Gastrocnemius medialis (tissue), 4 donors: ENCODE measurements at regions not wholly inside any gene's neighbourhood (a gene's known extent, or its start where the extent isn't known, plus 50 kb on each side); places are given as distances from the start of the nearest gene placed in this dataset.
A peak's percentile ranks its signal among the peaks of the same experiment; 100 is the strongest.
"Not testable (repeated sequence)": the region's sequence is repeated elsewhere in the genome, so short reads cannot be mapped to it uniquely, and the experiment has no call there.

Source experiments
- ATAC-seq, 2 donors: fragments of 150-250 bp; one replicate each; pipeline ENCODE4 v1.9.1; 2016
- DNase-seq, 2 donors: peaks; one replicate each; pipeline ENCODE4 v3.0.0-alpha.2; 2019
- H3K27ac ChIP-seq, 4 donors: fragments of 200-600 bp; sonication (generic); 1 replicate in 1 of 4; 2 replicates in 3 of 4; pipeline ENCODE4 v1.5.1; 2016 to 2018; ENCODE audit warnings: mild to moderate bottlenecking in 2 of 4, moderate library complexity in 1 of 4
- H3K27me3 ChIP-seq, 3 donors: fragments of 200-600 bp; sonication (generic) in 2 of 3; 1 replicate in 1 of 3; 2 replicates in 2 of 3; pipeline versions ENCODE4 v1.5.1 to v1.6.0; 2016 to 2019; ENCODE audit warnings: mild to moderate bottlenecking in 1 of 3, moderate library complexity in 1 of 3
- H3K36me3 ChIP-seq, 2 donors: fragments of 200-600 bp; sonication (generic) in 1 of 2; one replicate each; pipeline ENCODE4 v1.5.1; 2017 to 2018
- H3K4me1 ChIP-seq, 2 donors: fragments of 200-600 bp; sonication (generic) in 1 of 2; one replicate each; pipeline ENCODE4 v1.5.1; 2016 to 2017; ENCODE audit warnings: mild to moderate bottlenecking in 2 of 2
- H3K4me3 ChIP-seq, 4 donors: fragments of 200-600 bp; sonication (generic) in 3 of 4; 1 replicate in 1 of 4; 2 replicates in 3 of 4; pipeline ENCODE4 v1.5.1; 2016 to 2019; ENCODE audit warnings: mild to moderate bottlenecking in 2 of 4
- H3K9me3 ChIP-seq, 3 donors: fragments of 200-600 bp; sonication (generic) in 2 of 3; 1 replicate in 1 of 3; 2 replicates in 2 of 3; pipeline ENCODE4 v1.5.1; 2016 to 2019
- POLR2A ChIP-seq, 2 donors: fragments of 450-650 bp; IDR thresholded peaks; one replicate each; pipeline ENCODE4 v1.6.1; 2017; ENCODE audit warnings: antibody characterized with exemption in 2 of 2, mild to moderate bottlenecking in 2 of 2, moderate library complexity in 2 of 2
- in situ Hi-C, 4 donors: fragments of 200-750 bp; cut with MboI; loops; one replicate each; pipeline versions ENCODE4 v1.15.0 to v1.8.0; 2017; ENCODE audit warnings: low sequenced_read_pairs in 4 of 4
- intact Hi-C: fragments of 100-400 bp; cut with DNase I; formaldehyde crosslinking; loops from one replicate; pipeline ENCODE4 v1.15.1; 2023; ENCODE audit warnings: low total_unique reads
- TF ChIP-seq, protein P1 (sequence below), 5 experiments: fragments of 450-650 bp in 3 of 5; fragments of 200-600 bp in 2 of 5; sonication (generic) in 2 of 5; IDR thresholded peaks in 4 of 5; conservative IDR thresholded peaks in 1 of 5; 1 replicate in 4 of 5; 2 replicates in 1 of 5; pipeline ENCODE4 v1.5.1; 2016 to 2019; ENCODE audit warnings: antibody characterized with exemption in 5 of 5, mild to moderate bottlenecking in 3 of 5, moderate library complexity in 3 of 5

DNA sequence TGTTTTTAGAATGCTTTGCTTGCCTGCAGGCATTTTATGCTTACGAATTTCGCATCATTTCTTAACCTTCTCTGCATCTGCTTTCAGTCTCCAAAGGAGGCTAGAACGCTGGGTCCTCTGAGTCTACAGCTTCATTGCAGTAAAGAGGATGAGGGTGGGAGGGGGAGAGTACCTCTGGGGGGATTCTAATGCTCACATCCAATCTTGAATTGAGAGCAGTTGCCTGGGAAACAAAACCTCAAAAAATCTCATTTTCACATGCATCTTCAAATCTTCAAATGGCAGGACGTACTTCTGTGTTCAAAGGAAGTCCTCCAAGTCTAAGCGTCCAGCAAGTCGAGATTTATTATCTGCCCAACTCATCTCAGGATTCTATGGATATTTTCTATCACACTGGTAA lies 100.7 kb upstream of the PRKCQ start:
- no peaks in the 10 kb centered on the region for H3K9me3 ChIP-seq
- no peak for DNase-seq
- in situ Hi-C loops, result loop anchor here in 1 of 4 donors (25.0 kb wide), 1 partner anchor 732 kb away; the partner anchor contains the start of gene SFMBT2
- H3K4me1 ChIP-seq, result no peaks in the 10 kb centered on the region
- H3K36me3 ChIP-seq, result no peaks in the 10 kb centered on the region
- no peaks in the 10 kb centered on the region for H3K27me3 ChIP-seq
- TF ChIP-seq, protein P1, sequence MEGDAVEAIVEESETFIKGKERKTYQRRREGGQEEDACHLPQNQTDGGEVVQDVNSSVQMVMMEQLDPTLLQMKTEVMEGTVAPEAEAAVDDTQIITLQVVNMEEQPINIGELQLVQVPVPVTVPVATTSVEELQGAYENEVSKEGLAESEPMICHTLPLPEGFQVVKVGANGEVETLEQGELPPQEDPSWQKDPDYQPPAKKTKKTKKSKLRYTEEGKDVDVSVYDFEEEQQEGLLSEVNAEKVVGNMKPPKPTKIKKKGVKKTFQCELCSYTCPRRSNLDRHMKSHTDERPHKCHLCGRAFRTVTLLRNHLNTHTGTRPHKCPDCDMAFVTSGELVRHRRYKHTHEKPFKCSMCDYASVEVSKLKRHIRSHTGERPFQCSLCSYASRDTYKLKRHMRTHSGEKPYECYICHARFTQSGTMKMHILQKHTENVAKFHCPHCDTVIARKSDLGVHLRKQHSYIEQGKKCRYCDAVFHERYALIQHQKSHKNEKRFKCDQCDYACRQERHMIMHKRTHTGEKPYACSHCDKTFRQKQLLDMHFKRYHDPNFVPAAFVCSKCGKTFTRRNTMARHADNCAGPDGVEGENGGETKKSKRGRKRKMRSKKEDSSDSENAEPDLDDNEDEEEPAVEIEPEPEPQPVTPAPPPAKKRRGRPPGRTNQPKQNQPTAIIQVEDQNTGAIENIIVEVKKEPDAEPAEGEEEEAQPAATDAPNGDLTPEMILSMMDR (IDR thresholded peaks at IDR 0.05 in 4 of 5, conservative IDR thresholded peaks at IDR 0.05 in 1 of 5), result no peak
- TF ChIP-seq POLR2A (IDR thresholded peaks at IDR 0.05), result no peak
- ATAC-seq, result no peak
- no peak overlapping the region for H3K4me3 ChIP-seq
- intact Hi-C loops, result no loop called here
- H3K27ac ChIP-seq, result no peak overlapping the region

DNA sequence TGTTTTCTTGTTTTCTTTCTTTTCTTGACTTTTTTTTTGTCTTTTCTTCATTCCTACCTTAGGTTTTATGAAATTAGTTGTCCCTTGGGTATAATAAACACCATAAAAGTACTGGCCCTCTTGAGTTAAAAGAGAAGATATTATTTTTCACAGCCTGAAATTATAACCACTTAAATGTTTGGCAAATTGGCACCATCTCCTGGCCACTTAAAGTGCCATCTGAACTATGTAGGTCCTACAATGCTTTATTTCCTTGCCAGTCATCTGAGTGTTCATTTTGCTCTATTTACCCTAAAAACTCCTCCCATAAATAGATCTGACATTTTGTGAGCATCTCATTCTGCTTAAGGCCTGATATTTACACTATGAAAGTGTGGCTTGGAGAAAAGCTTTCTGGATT lies 98.9 kb upstream of the PRKCQ start:
- H3K9me3 ChIP-seq, result no peaks in the 10 kb centered on the region
- H3K4me1 ChIP-seq, result no peaks in the 10 kb centered on the region
- no peaks in the 10 kb centered on the region for H3K36me3 ChIP-seq
- intact Hi-C loops, result loop anchor here (10.0 kb wide), 1 partner anchor 234 kb away; no protein-coding TSS in a partner anchor
- no peaks in the 10 kb centered on the region for H3K27me3 ChIP-seq
- DNase-seq (no peak), ATAC-seq (no peak)
- TF ChIP-seq, protein P1 (IDR thresholded peaks at IDR 0.05 in 4 of 5, conservative IDR thresholded peaks at IDR 0.05 in 1 of 5), result no peak
- no peak for TF ChIP-seq POLR2A (IDR thresholded peaks at IDR 0.05)
- H3K4me3 ChIP-seq, result no peak overlapping the region
- in situ Hi-C loops, result loop anchor here in 2 of 4 donors (10.0 to 25.0 kb wide), 2 partner anchors 234 to 733 kb away; partner anchors contain the start of gene SFMBT2 (in 1 of the 2)
- no peak overlapping the region for H3K27ac ChIP-seq

DNA sequence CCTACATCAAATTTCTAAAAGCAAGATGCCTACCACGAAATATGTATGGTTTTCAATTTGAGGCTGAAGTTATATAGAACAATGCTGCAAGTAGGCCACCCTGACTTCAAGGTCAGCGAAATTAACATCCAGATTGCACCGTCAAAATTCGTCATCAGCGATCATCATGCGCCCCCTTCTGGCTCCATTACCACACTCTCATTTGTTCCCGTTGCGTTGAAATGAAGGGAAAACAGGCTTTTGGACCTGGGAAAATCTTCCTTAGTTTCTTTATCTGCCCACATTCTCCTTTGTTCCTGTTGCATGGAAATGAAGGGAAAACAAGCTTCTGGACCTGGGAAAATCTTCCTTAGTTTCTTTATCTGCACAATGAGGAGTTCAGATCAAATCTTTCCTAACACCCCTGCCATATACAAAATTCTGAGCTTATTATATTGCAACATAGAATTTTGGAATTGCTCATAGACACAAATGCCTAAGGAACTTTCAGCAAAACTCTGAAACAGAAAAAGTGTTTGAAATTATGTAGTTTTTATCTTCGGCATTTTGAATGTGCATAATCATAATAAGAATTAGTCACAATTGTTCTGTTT lies 98.2 kb upstream of the PRKCQ start:
- Histone ChIP-seq H3K27me3 (no peaks in the 10 kb centered on the region), H3K4me1 (no peaks in the 10 kb centered on the region), H3K9me3 (no peaks in the 10 kb centered on the region), H3K4me3 (no peak overlapping the region), H3K36me3 (no peaks in the 10 kb centered on the region), H3K27ac (no peak overlapping the region)
- intact Hi-C loops (loop anchor here (10.0 kb wide), 1 partner anchor 234 kb away; no protein-coding TSS in a partner anchor), in situ Hi-C loops (loop anchor here in 2 of 4 donors (10.0 to 25.0 kb wide), 2 partner anchors 234 to 734 kb away; partner anchors contain the start of gene SFMBT2 (in 1 of the 2))
- no peak for TF ChIP-seq POLR2A (IDR thresholded peaks at IDR 0.05)
- TF ChIP-seq, protein P1 (IDR thresholded peaks at IDR 0.05 in 4 of 5, conservative IDR thresholded peaks at IDR 0.05 in 1 of 5), result peak; percentile 37 to 67 (median 54)
- ATAC-seq (peak; percentile 52 to 84), DNase-seq (peak in 1 of 2 donors; percentile 27)

DNA sequence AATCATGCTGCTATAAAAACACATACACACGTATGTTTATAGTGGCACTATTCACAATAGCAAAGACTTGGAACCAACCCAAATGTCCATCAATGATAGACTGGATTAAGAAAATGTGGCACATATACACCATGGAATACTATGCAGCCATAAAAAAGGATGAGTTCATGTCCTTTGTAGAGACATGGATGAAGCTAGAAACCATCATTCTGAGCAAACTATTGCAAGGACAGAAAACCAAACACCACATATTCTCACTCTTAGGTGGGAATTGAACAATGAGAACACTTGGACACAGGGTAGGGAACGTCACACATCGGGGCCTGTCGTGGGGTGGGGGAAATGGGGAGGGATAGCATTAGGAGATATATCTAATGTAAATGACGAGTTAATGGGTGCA lies 97.1 kb upstream of the PRKCQ start:
- H3K36me3 ChIP-seq, H3K9me3 ChIP-seq, H3K27ac ChIP-seq, H3K27me3 ChIP-seq, DNase-seq, H3K4me3 ChIP-seq, ATAC-seq, H3K4me1 ChIP-seq: not testable (repeated sequence)
- intact Hi-C loops (loop anchor here (10.0 kb wide), 1 partner anchor 232 kb away; no protein-coding TSS in a partner anchor), in situ Hi-C loops (loop anchor here in 2 of 4 donors (10.0 to 25.0 kb wide), 2 partner anchors 232 to 735 kb away; partner anchors contain the start of gene SFMBT2 (in 1 of the 2))

DNA sequence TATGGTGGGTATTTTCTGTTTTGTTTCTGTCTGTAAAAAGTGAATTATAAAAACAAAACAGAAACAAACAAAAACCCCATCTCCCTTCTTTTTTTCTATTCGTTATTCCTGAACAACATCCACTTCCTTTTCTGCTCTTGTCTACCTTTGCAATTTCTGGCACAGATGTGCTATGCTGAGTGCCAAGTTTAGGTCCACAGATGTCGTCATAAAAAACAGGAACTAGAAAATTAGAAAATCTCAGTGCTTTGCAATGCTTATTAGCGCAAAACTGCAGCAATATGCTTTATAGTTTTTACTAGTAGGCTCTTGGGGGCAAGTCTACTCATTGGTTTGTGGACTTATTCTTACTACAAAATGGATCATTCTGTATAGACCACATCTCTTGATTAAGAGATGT lies 94.2 kb upstream of the PRKCQ start:
- ATAC-seq, result no peak
- Histone ChIP-seq H3K27me3 (no peaks in the 10 kb centered on the region), H3K36me3 (no peaks in the 10 kb centered on the region), H3K27ac (no peak overlapping the region), H3K4me1 (peaks cover 6 to 10% of the 10 kb centered on the region in 2 donors), H3K4me3 (no peak overlapping the region), H3K9me3 (no peaks in the 10 kb centered on the region)
- TF ChIP-seq, protein P1 (IDR thresholded peaks at IDR 0.05 in 4 of 5, conservative IDR thresholded peaks at IDR 0.05 in 1 of 5), result no peak
- no peak for TF ChIP-seq POLR2A (IDR thresholded peaks at IDR 0.05)
- in situ Hi-C loops (loop anchor here in 3 of 4 donors (10.0 to 25.0 kb wide), 2 partner anchors 229 to 237 kb away; no protein-coding TSS in a partner anchor), intact Hi-C loops (loop anchor here (10.0 kb wide), 1 partner anchor 229 kb away; no protein-coding TSS in a partner anchor)
- no peak for DNase-seq
